Coronary artery (tissue), 2 donors: ENCODE measurements at regions not wholly inside any gene's neighbourhood (a gene's known extent, or its start where the extent isn't known, plus 50 kb on each side); places are given as distances from the start of the nearest gene placed in this dataset.

ENCODE experiments used
- DNase-seq: peaks from one replicate; pipeline ENCODE4 v3.0.0-alpha.2; 2017; ENCODE audit warnings: low spot score
- H3K27ac ChIP-seq, 2 donors: fragments of 200-600 bp; sonication (generic); one replicate each; pipeline ENCODE4 v1.5.1; 2016 to 2019
- H3K4me3 ChIP-seq: fragments of 200-600 bp; sonication (generic); 2 replicates; pipeline ENCODE4 v1.5.1; 2016; ENCODE audit warnings: mild to moderate bottlenecking, moderate library complexity
- TF ChIP-seq, protein P1 (sequence below): fragments of 200-600 bp; sonication (generic); IDR thresholded peaks from one replicate; pipeline ENCODE4 v1.5.1; 2019; ENCODE audit warnings: antibody characterized with exemption

DNA sequence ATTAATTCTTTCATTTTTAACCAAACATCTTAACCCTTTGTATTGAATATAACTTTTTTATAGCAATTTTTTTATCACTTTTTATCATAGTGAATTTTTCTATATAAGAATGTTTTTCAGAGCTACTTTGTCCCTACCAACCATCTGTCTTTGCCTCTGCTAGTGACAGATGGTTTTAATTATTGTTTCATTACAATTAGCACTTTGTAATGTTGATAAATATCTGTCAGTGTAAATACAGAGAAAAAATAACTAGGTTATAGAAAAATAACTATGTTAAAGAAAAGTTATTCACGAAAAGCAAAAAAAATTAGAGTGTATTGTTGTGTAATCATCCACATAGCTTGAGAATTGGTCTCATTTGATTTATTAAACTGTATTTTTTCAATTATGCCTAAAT lies 91.0 kb upstream of the CDH19 start:
- no peak for DNase-seq
- Histone ChIP-seq H3K27ac (no peak overlapping the region), H3K4me3 (no peak overlapping the region)
- TF ChIP-seq, protein P1, sequence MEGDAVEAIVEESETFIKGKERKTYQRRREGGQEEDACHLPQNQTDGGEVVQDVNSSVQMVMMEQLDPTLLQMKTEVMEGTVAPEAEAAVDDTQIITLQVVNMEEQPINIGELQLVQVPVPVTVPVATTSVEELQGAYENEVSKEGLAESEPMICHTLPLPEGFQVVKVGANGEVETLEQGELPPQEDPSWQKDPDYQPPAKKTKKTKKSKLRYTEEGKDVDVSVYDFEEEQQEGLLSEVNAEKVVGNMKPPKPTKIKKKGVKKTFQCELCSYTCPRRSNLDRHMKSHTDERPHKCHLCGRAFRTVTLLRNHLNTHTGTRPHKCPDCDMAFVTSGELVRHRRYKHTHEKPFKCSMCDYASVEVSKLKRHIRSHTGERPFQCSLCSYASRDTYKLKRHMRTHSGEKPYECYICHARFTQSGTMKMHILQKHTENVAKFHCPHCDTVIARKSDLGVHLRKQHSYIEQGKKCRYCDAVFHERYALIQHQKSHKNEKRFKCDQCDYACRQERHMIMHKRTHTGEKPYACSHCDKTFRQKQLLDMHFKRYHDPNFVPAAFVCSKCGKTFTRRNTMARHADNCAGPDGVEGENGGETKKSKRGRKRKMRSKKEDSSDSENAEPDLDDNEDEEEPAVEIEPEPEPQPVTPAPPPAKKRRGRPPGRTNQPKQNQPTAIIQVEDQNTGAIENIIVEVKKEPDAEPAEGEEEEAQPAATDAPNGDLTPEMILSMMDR: no peak

DNA sequence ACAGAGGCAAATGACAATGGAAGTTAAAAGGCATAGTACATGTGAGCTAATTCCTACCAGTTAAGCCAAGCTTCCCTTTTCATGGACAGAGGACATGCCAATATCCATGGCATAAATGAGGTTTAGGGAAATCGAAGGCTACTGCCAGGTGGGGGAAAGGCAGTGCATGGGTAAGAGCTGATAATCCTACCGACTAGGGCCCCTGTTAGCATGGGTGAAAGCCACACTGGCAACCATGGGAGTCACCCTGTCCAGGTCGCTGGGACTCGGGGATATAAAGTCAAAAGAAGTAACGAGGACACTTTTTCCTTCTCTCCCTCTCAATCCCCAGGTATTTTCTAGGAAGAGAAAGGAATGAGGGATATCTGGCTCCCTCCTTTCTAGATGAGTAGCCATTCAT lies 83.7 kb upstream of the CDH19 start:
- Histone ChIP-seq H3K27ac (no peak overlapping the region), H3K4me3 (no peak overlapping the region)
- TF ChIP-seq, protein P1: no peak
- DNase-seq: no peak

DNA sequence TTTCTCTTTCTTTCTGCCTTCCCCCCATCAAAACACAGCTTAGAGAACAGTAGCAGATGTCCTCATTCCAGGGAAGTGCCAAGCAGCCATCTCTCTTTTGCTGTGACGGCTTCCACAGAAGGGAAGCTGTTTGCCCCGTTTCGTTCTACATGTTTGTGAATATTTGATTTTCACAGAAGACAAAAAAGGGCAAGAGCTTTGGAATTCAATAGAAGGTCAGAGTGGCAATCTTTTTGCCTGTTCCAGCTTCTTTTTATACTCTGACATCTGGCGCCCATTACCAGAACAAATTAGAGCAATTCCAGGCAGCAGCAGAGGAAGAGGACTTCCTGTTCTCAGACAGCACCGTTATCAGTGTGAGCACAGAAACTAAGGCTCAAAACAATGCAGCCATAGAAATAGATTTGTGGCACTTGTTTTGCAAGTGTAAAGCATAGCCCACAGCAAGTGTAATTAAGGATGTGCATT lies 79.0 kb upstream of the CDH19 start:
- TF ChIP-seq, protein P1: no peak
- no peak for DNase-seq
- Histone ChIP-seq H3K4me3 (peak overlapping the region; percentile 53), H3K27ac (peak overlapping the region; percentile 2 to 51)

DNA sequence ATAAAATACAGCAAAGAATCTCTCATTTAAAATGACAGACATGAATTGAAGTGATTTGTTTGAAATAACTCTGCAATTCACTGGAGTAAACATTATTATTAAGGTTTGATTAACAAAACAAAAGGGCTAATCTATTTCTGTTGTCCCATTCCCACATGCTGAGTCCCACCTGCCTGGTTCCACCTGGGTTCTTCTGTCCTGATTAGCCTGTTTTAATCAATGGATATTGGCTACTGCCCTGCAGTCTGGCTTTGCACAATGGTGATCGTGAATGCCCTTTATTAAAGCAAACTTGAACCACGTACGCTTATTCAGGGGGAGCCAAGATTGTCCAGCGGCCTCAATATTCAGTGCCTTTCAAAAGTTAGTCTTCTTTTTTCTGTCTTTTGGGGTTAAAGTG lies 72.8 kb upstream of the CDH19 start:
- Histone ChIP-seq H3K4me3 (no peak overlapping the region), H3K27ac (no peak overlapping the region)
- DNase-seq: no peak
- TF ChIP-seq, protein P1: no peak

DNA sequence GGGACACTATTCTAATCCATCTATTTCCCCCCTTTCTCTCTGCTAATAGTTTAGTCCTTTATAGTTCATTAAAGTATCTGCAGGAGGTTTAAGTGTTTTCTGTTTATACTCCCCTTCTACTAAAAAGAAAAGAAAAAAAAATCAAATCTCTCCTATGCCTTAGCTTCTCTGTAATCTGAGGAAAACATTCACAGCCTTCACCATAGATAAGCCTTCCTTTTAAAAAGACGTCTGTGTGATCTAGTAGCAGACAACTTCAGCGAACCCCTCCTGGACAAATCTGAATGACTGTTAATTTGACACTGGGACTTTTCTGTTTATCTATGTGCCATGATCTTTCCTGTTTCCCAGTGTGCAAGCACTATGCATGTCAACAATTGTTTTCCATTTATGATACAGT lies 70.4 kb upstream of the CDH19 start:
- TF ChIP-seq, protein P1: no peak
- no peak overlapping the region for H3K4me3 ChIP-seq
- no peak overlapping the region for H3K27ac ChIP-seq
- DNase-seq: no peak

DNA sequence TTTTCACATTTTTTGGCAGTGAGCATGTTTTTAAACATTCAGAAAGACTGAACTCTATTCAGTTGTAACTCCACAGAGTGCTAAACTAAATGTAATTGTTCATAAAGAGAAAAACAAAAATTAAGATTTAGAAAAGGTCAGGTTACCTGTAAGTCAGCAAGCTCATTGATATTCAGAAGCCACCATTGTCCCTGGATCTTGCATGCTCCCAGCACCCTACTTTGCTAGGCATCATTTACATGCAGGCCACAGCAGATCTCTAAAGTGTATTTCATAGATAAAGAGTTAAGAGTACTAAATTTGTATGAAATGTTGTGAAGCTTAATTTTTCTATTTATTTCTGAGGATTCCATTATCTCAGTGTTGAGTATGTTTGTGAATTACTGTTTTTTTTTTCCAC lies 64.8 kb upstream of the CDH19 start:
- no peak overlapping the region for H3K4me3 ChIP-seq
- TF ChIP-seq, protein P1: no peak
- no peak for DNase-seq
- H3K27ac ChIP-seq: no peak overlapping the region

DNA sequence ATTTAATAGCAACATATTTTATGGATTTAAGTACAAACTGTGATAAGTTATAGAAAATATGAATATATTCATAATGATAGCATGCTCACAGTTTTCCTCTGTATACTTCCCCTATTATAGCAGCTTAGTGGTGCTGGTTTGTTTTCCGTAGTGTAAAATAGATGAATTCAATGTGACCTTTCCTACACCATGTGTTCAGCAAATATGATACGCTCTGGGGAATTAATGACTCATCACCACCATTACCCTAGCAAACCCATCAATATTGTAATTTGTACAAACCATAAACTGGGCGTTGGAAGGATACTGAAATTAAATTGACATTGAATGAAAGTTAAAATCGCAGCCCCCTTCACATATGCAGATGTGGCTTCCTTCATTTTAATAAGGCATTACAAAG lies 58.7 kb upstream of the CDH19 start:
- no peak overlapping the region for H3K4me3 ChIP-seq
- TF ChIP-seq, protein P1: no peak
- no peak for DNase-seq
- no peak overlapping the region for H3K27ac ChIP-seq
